GM23338 (cell line): ENCODE measurements at regions not wholly inside any gene's neighbourhood (a gene's known extent, or its start where the extent isn't known, plus 50 kb on each side); places are given as distances from the start of the nearest gene placed in this dataset.

Experiments used
- CREB1 ChIP-seq: fragments of 250-450 bp; sonication (Bioruptor Pico); IDR thresholded peaks from 2 replicates; pipeline ENCODE4 v1.5.0; 2020; ENCODE audit warnings: low read depth, mild to moderate bottlenecking, moderate library complexity
- CTCF ChIP-seq, 2 experiments: fragments of 200-600 bp in 1 of 2; sonication (generic) in 1 of 2; conservative IDR thresholded peaks; 2 replicates each; pipeline versions ENCODE4 v1.5.1 to v1.6.1; 2016 to 2017; ENCODE audit warnings: antibody characterized with exemption in 2 of 2, low read depth in 2 of 2, mild to moderate bottlenecking in 2 of 2, moderate library complexity in 1 of 2
- ETS1 ChIP-seq: IDR thresholded peaks from 2 replicates; pipeline ENCODE4 v1.6.1; 2016; ENCODE audit warnings: antibody characterized with exemption
- EZH2 ChIP-seq: fragments of 200-600 bp; sonication (generic); IDR thresholded peaks from one replicate; pipeline ENCODE4 v1.8.0; 2017; ENCODE audit warnings: antibody characterized with exemption, mild to moderate bottlenecking, low read depth; ENCODE audit not compliant: unreplicated experiment
- EZH2phosphoT487 ChIP-seq: fragments of 200-600 bp; sonication (generic); IDR thresholded peaks from one replicate; pipeline ENCODE4 v1.8.1; 2018; ENCODE audit warnings: antibody characterized with exemption; ENCODE audit not compliant: unreplicated experiment
- JUNB ChIP-seq: IDR thresholded peaks from one replicate; pipeline ENCODE4 v1.6.1; 2016; ENCODE audit warnings: antibody characterized with exemption; ENCODE audit not compliant: unreplicated experiment
- NANOG ChIP-seq: IDR thresholded peaks from 2 replicates; pipeline ENCODE4 v1.6.1; 2016; ENCODE audit warnings: antibody characterized with exemption, borderline replicate concordance
- POLR2AphosphoS5 ChIP-seq: IDR thresholded peaks from 2 replicates; pipeline ENCODE4 v1.6.1; 2016; ENCODE audit warnings: antibody characterized with exemption, low read depth
- REST ChIP-seq: IDR thresholded peaks from one replicate; pipeline ENCODE4 v1.6.1; 2018; ENCODE audit warnings: antibody characterized with exemption; ENCODE audit not compliant: unreplicated experiment
- STAT1 ChIP-seq: IDR thresholded peaks from one replicate; pipeline ENCODE4 v1.6.1; 2016; ENCODE audit warnings: antibody characterized with exemption; ENCODE audit not compliant: unreplicated experiment
- ZNF114 ChIP-seq: fragments of 250-450 bp; sonication (Bioruptor Pico); IDR thresholded peaks from 2 replicates; pipeline ENCODE4 v1.5.0; 2020; ENCODE audit warnings: mild to moderate bottlenecking, moderate library complexity
- ZNF331 ChIP-seq: fragments of 250-450 bp; sonication (Bioruptor Pico); IDR thresholded peaks from 2 replicates; pipeline ENCODE4 v1.5.0; 2020; ENCODE audit warnings: low read depth, mild to moderate bottlenecking, moderate library complexity
- ZNF462 ChIP-seq: fragments of 250-450 bp; sonication (Bioruptor Pico); IDR thresholded peaks from 2 replicates; pipeline ENCODE4 v1.5.0; 2020; ENCODE audit warnings: mild to moderate bottlenecking, moderate library complexity

GRCh38 chr2:194385376-194385775 lies 1271.7 kb upstream of the SLC39A10 start:
- TF ChIP-seq CTCF (conservative IDR thresholded peaks at IDR 0.05; ENCODE audit: low read depth in 2 of 2): no peak
- no peak for TF ChIP-seq EZH2phosphoT487
- TF ChIP-seq REST: no peak
- TF ChIP-seq EZH2: no peak
- TF ChIP-seq CREB1 (CRISPR knock-in tag): no peak
- no peak for TF ChIP-seq POLR2AphosphoS5
- TF ChIP-seq ETS1: no peak
- no peak for TF ChIP-seq JUNB
- no peak for TF ChIP-seq ZNF462 (CRISPR knock-in tag)
- no peak for TF ChIP-seq ZNF114
- no peak for TF ChIP-seq NANOG
- no peak for TF ChIP-seq STAT1
- TF ChIP-seq ZNF331 (CRISPR knock-in tag): no peak
